ENCODE measurements at regions not wholly inside any gene's neighbourhood (a gene's known extent, or its start where the extent isn't known, plus 50 kb on each side); places are given as distances from the start of the nearest gene placed in this dataset.
"Not testable (repeated sequence)": the region's sequence is repeated elsewhere in the genome, so short reads cannot be mapped to it uniquely, and the experiment has no call there.

- not testable (repeated sequence) for H4K5ac ChIP-seq (ENCODE audit: insufficient read length, low read depth, low read length); H3K27me3 Mint-ChIP-seq (ENCODE audit: low read depth); H2BK12ac ChIP-seq (ENCODE audit: insufficient read length, low read depth, low read length); H3K18ac ChIP-seq (ENCODE audit: insufficient read length, low read depth, low read length); H3K79me1 ChIP-seq (ENCODE audit: insufficient read depth, low read depth, low read length, poor library complexity, severe bottlenecking); H3K14ac ChIP-seq (ENCODE audit: insufficient read depth, low read length); H2AK5ac ChIP-seq (ENCODE audit: insufficient read length, low read length); H2BK20ac ChIP-seq (ENCODE audit: low read depth, low read length, poor library complexity, severe bottlenecking); H3K4ac ChIP-seq (ENCODE audit: low read depth, low read length); H3K9me3 Mint-ChIP-seq; H2BK15ac ChIP-seq (ENCODE audit: low read depth, low read length); H3K4me1 Mint-ChIP-seq; H2AFZ ChIP-seq (ENCODE audit: low read length); H4K91ac ChIP-seq (ENCODE audit: insufficient read length, low read depth, low read length); H3K56ac ChIP-seq (ENCODE audit: insufficient read length, low read depth, low read length); H3K4me3 Mint-ChIP-seq; H2BK5ac ChIP-seq (ENCODE audit: insufficient read length, low read length); H3K9ac ChIP-seq (ENCODE audit: extremely low read depth, insufficient read length, low read length); H4K8ac ChIP-seq (replicated peaks; ENCODE audit: insufficient read length, low read depth, low read length); DNase-seq; H3K4me1 ChIP-seq (ENCODE audit: insufficient read depth, low read length); H4K20me1 ChIP-seq (ENCODE audit: control insufficient read depth, insufficient read depth, insufficient read length); H3T11ph ChIP-seq (ENCODE audit: low read length); H3K4me2 ChIP-seq (ENCODE audit: insufficient read depth, insufficient read length, low read length); H3K27ac ChIP-seq (ENCODE audit: insufficient read length, low read depth, low read length); H3K27ac Mint-ChIP-seq; H3K79me2 ChIP-seq (ENCODE audit: insufficient read depth, low read length); H3K23ac ChIP-seq (ENCODE audit: insufficient read length, low read depth, low read length); H3K27me3 ChIP-seq (ENCODE audit: insufficient read depth, low read length); H3K36me3 Mint-ChIP-seq (ENCODE audit: insufficient read depth in 1 of 3, low read depth in 3 of 3); H2BK120ac ChIP-seq (ENCODE audit: low read depth, low read length, poor library complexity, severe bottlenecking); H3K9me3 ChIP-seq (ENCODE audit: control insufficient read depth, low read depth, low read length); H3K23me2 ChIP-seq (ENCODE audit: insufficient read length, low read depth, low read length, poor library complexity, severe bottlenecking)
- no CpG with 5 or more reads among the region's 4 CpGs for WGBS (ENCODE audit: extremely low coverage, insufficient read length, low lambda C conversion rate)
Measured at GRCh38 chr6:26827965-26828364, 168.4 kb upstream of the ZNF322 start.

DNA sequence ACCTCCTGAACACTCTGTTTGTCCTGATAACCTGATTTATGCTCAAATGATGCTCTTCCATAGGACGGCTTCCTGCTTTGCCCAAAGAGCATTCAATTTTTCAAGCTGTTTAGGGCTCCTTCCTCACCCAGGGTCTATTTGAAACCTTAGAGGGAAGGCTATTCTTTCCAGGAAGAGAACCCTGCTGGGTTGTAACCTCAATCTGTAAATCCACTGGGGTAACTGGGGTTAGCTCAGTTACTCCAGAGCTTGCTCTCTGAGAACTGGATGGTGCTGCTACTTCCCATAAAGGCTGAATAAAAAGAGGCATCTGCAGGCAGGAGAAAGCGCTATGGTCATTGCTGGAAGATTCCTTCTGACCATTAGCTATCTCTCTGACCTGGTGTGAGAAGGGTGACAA is 169.9 kb upstream of the ZNF322 start:
- not testable (repeated sequence) for H3K18ac ChIP-seq (ENCODE audit: insufficient read length, low read depth, low read length); H4K8ac ChIP-seq (replicated peaks; ENCODE audit: insufficient read length, low read depth, low read length); H2BK5ac ChIP-seq (ENCODE audit: insufficient read length, low read length); H2AFZ ChIP-seq (ENCODE audit: low read length); H3K4me2 ChIP-seq (ENCODE audit: insufficient read depth, insufficient read length, low read length); H3K79me1 ChIP-seq (ENCODE audit: insufficient read depth, low read depth, low read length, poor library complexity, severe bottlenecking); H2BK12ac ChIP-seq (ENCODE audit: insufficient read length, low read depth, low read length); H3K79me2 ChIP-seq (ENCODE audit: insufficient read depth, low read length); H3K23me2 ChIP-seq (ENCODE audit: insufficient read length, low read depth, low read length, poor library complexity, severe bottlenecking); DNase-seq; H3K9ac ChIP-seq (ENCODE audit: extremely low read depth, insufficient read length, low read length); H3K36me3 Mint-ChIP-seq (ENCODE audit: insufficient read depth in 1 of 3, low read depth in 3 of 3); H2AK5ac ChIP-seq (ENCODE audit: insufficient read length, low read length); H3K4ac ChIP-seq (ENCODE audit: low read depth, low read length); H3K27ac ChIP-seq (ENCODE audit: insufficient read length, low read depth, low read length); H3K4me3 Mint-ChIP-seq; H3K23ac ChIP-seq (ENCODE audit: insufficient read length, low read depth, low read length); H3K27me3 Mint-ChIP-seq (ENCODE audit: low read depth); H2BK20ac ChIP-seq (ENCODE audit: low read depth, low read length, poor library complexity, severe bottlenecking); H4K20me1 ChIP-seq (ENCODE audit: control insufficient read depth, insufficient read depth, insufficient read length); H3T11ph ChIP-seq (ENCODE audit: low read length); H4K5ac ChIP-seq (ENCODE audit: insufficient read length, low read depth, low read length); H3K9me3 ChIP-seq (ENCODE audit: control insufficient read depth, low read depth, low read length); H4K91ac ChIP-seq (ENCODE audit: insufficient read length, low read depth, low read length); H3K14ac ChIP-seq (ENCODE audit: insufficient read depth, low read length); H3K56ac ChIP-seq (ENCODE audit: insufficient read length, low read depth, low read length); H3K4me1 Mint-ChIP-seq; H3K27ac Mint-ChIP-seq; H2BK15ac ChIP-seq (ENCODE audit: low read depth, low read length); H3K9me3 Mint-ChIP-seq; H3K27me3 ChIP-seq (ENCODE audit: insufficient read depth, low read length); H3K4me1 ChIP-seq (ENCODE audit: insufficient read depth, low read length); H2BK120ac ChIP-seq (ENCODE audit: low read depth, low read length, poor library complexity, severe bottlenecking)
- WGBS (ENCODE audit: extremely low coverage, insufficient read length, low lambda C conversion rate): no CpG with 5 or more reads among the region's 2 CpGs

- H3K27ac Mint-ChIP-seq, DNase-seq: not testable (repeated sequence)
Measured at GRCh38 chr6:26830992-26831391, 171.4 kb upstream of the ZNF322 start.

More at GRCh38 chr6:26830992-26831391, 171.4 kb upstream of the ZNF322 start:
- H4K91ac ChIP-seq (ENCODE audit: insufficient read length, low read depth, low read length); H3K9me3 Mint-ChIP-seq; H3K4me1 Mint-ChIP-seq; H2AFZ ChIP-seq (ENCODE audit: low read length); H3K56ac ChIP-seq (ENCODE audit: insufficient read length, low read depth, low read length); H3T11ph ChIP-seq (ENCODE audit: low read length); H2BK12ac ChIP-seq (ENCODE audit: insufficient read length, low read depth, low read length); H3K4me3 Mint-ChIP-seq; H3K4me1 ChIP-seq (ENCODE audit: insufficient read depth, low read length); H2BK20ac ChIP-seq (ENCODE audit: low read depth, low read length, poor library complexity, severe bottlenecking); H2BK5ac ChIP-seq (ENCODE audit: insufficient read length, low read length); H3K36me3 Mint-ChIP-seq (ENCODE audit: insufficient read depth in 1 of 3, low read depth in 3 of 3); H3K4ac ChIP-seq (ENCODE audit: low read depth, low read length); H3K18ac ChIP-seq (ENCODE audit: insufficient read length, low read depth, low read length); H3K23ac ChIP-seq (ENCODE audit: insufficient read length, low read depth, low read length); H3K23me2 ChIP-seq (ENCODE audit: insufficient read length, low read depth, low read length, poor library complexity, severe bottlenecking); H3K14ac ChIP-seq (ENCODE audit: insufficient read depth, low read length); H2BK120ac ChIP-seq (ENCODE audit: low read depth, low read length, poor library complexity, severe bottlenecking); H3K4me2 ChIP-seq (ENCODE audit: insufficient read depth, insufficient read length, low read length); H3K79me1 ChIP-seq (ENCODE audit: insufficient read depth, low read depth, low read length, poor library complexity, severe bottlenecking); H3K27me3 Mint-ChIP-seq (ENCODE audit: low read depth); H2AK5ac ChIP-seq (ENCODE audit: insufficient read length, low read length); H3K9me3 ChIP-seq (ENCODE audit: control insufficient read depth, low read depth, low read length); H3K9ac ChIP-seq (ENCODE audit: extremely low read depth, insufficient read length, low read length); H4K5ac ChIP-seq (ENCODE audit: insufficient read length, low read depth, low read length); H3K27ac ChIP-seq (ENCODE audit: insufficient read length, low read depth, low read length); H4K20me1 ChIP-seq (ENCODE audit: control insufficient read depth, insufficient read depth, insufficient read length); H3K79me2 ChIP-seq (ENCODE audit: insufficient read depth, low read length); H4K8ac ChIP-seq (replicated peaks; ENCODE audit: insufficient read length, low read depth, low read length); H2BK15ac ChIP-seq (ENCODE audit: low read depth, low read length); H3K27me3 ChIP-seq (ENCODE audit: insufficient read depth, low read length): not testable (repeated sequence)
- WGBS (ENCODE audit: extremely low coverage, insufficient read length, low lambda C conversion rate): no CpG with 5 or more reads among the region's 9 CpGs
